SKM-1 treated with dmso at 0.1 percent for 144 hours (cell line): ENCODE measurements at regions not wholly inside any gene's neighbourhood (a gene's known extent, or its start where the extent isn't known, plus 50 kb on each side); places are given as distances from the start of the nearest gene placed in this dataset.

Source experiments
- DNase-seq: peaks from one replicate; lab custom pipeline; 2025; ENCODE audit not compliant: unreplicated experiment; lab: John Stamatoyannopoulos, UW

DNA sequence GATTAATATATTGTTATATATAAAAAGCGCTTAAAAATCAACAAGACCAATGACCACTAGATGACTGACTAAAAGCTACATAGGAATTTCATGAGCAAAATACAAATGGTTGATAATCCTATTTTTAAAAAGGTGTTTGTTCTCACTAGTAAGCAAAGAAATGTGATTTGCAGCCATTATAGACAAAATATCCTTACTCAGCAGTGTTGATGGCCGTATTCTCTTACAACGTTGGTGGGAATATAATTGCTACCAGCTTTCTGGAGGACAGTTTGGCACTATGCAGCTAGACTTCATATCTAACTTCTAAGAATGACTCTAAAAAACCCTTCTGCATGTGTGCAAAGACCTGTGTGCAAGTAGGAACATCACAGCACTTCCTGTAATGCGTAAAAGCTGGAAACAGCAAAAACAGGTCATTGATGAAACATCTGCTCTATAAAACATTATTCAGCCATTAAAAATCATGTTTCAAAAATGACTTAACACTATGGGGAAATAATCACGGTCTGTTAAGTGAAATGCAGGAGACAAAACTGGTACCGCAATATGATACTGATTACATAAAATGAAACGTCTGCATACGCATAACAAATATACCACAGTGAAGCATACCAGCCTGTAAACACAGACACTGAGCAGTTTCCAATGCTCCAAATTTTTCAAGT, 70.1 kb upstream of the LINC01488 start:
- no peak for DNase-seq

DNA sequence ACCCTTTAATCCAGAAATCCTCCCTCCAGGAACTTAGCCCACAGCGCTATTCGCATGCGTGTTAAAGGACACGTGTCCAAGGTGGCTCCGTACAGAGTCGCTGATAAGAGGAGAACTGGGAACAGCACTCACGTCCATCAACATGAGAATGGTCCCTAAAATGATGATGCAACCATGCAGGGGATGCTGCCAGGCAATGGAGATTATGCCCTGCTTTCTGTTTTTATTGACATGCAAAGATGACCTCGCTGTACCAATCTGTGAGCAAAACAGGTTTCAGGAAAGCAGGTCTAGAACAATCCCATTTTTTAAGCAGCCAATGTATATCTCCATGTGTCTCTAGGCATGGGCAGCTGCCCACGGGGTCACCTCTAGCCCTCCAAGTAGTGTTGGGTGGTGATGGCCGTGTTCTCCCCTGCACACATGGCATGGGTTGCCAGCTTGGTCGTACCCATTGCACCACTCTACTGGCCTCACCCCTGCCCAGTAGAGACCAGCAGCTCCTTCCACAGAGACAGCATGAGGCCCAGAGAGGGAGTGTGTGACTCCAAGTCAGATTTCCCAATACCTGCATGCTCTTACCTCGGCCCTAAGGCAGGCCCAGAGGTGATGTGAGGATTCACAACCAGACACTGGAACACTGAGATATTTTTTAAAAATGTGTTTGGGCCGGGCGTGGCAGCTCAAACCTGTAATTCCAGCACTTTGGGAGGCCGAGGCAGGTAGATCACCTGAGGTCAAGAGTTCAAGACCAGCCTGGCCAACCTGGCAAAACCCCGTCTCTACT, 68.3 kb upstream of the LINC01488 start:
- DNase-seq = no peak

DNA sequence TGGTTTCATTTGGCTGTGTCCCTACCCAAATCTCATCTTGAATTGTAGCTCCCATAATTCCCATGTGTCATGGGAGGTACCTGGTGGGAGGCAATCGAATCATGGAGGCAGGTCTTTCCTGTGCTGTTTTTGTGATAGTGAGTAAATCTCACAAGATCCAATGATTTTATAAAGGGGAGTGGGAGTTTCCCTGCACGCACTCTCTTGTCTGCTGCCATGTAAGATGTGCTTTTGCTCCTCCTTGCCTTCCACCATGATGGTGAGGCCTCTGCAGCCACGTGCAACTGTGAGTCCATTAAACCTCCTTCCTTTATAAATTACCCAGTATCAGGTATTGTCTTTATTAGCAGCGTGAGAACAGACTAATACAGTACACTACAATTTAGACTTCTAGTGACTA, 67.5 kb upstream of the LINC01488 start:
- DNase-seq = no peak

DNA sequence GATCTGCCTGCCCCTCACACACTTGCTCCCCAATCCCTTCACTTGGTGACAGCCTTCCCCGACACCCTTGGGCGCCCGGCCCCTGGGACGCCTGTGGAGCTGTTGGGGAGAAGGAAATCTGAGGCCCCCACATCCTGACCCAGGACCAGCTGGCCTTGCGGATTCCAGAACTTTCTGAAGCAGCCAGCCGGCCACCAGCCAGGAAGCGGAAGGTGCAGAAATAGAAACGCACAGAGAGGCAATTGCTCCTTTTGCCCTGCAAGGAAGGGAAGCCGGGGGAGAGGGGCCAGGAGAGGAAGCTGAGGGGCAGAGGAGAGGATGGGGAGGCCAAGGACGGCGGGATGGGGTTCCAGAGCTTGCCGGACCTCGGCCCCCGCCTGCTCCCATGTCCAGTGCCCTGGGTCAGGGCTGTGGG, 66.7 kb upstream of the LINC01488 start:
- no peak for DNase-seq

DNA sequence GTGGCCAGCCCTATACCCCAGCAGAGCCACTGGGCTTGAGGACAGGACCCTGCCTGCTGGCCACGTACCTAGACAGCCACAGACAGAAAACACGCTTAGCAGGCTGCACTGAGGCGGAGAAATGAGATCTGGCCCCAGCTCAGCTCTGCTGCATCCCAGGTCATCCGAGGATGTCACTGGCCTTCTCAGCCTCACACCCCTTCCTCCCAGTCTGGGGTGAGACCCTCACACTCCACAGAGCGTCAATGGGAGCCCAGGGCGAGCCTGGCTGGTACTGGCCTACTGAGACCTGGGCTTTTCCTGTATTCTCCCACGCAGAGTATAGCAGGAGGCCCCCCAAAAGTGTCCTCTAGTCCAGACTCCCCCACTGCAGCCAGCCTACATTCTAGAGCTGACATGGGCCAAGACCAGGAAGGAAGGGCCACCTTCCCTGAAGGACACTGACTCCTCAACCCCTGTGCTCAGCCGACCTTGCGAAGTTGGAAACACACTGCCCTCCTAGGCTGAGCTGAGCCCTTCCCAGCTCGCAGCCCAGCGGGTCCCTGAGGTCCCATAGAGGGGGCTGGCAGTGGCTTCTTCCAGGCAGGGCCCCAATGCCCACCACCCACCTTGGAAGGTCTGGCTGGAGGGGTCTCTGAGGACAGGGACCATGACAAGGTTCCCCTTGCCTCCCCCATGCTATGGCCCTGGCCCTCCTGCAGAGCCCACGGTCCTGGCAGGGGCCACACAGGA, 65.9 kb upstream of the LINC01488 start:
- no peak for DNase-seq

DNA sequence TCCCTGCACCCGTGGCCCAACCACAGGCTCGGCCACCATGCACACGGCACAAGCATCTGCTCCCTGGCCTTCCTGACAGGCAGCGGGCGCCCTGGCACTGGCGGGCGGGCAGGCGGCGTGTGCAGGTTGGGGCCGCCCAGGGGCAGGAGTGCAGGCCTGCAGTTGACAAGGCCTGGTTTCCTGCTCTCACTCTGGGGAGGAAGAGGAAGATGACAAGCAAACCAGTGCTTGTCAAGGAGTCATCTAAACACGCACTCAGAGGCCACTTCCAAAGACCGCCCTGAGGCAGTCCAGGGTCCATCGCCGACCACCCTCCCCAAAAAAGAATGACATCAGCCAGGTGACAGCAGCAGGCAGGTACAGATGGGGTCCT, 65.3 kb upstream of the LINC01488 start:
- no peak for DNase-seq

DNA sequence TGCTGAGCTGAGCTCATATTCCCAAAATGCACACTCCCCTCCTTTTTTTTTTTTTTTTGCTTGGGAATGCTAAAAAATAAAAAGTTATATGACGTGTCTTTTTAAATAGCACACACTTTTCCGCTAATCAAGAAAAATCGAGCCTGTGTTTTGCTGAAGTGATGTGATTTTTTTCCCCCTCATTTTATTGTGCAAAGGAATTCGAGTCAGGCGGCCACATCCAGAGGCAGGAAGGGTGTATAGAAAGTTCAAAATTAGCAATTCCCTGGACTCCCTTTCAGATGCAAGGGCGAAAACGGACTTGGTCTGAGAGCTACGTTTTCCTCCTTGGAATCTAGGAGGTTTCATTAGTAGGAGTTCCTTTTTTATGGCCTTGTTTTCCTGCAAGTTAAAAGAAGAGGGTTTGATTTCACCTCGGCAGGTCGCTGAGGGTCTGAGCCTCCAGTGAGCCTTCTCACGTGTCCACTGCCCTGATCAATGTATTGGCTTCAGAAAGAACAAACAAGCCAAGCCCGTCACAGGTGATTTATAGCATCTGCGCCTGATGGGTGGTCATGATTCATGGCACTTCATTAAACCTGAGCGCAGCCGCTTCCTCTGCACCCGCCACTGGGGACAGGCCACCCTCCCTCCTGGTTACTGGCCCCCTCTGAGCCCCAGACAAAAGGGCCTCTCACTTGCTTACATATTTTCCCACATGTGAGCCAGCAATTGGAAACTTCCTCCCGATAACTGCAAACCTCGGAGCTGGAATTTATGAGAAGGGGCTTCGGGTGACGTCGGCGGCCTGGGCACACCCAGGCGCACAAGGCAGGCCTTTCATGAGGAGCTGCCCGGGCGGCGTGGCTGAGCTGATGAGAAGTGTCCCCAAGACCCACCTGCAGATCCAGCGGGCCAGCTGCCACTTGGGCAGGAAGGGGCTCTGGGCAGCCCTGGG, 64.4 kb upstream of the LINC01488 start:
- DNase-seq = no peak

DNA sequence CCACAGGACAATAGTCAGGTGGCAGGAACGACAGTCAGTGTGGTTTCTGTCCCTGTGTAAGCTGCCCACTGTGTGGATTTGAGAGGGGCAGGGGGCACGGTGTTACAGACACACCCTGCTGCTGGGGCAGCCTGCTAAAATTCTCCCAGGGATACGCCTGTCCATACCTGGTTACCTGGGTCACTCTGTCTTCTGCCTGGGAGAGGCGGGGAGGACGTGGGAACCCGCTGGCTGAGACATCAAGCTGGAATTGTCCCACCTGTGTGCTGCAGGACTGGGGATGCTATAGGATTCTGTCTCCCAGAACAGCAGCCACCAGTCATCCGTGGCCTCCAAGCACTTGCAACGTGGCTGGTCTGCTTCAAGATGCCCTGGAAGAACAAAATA, 63.8 kb upstream of the LINC01488 start:
- DNase-seq = no peak

DNA sequence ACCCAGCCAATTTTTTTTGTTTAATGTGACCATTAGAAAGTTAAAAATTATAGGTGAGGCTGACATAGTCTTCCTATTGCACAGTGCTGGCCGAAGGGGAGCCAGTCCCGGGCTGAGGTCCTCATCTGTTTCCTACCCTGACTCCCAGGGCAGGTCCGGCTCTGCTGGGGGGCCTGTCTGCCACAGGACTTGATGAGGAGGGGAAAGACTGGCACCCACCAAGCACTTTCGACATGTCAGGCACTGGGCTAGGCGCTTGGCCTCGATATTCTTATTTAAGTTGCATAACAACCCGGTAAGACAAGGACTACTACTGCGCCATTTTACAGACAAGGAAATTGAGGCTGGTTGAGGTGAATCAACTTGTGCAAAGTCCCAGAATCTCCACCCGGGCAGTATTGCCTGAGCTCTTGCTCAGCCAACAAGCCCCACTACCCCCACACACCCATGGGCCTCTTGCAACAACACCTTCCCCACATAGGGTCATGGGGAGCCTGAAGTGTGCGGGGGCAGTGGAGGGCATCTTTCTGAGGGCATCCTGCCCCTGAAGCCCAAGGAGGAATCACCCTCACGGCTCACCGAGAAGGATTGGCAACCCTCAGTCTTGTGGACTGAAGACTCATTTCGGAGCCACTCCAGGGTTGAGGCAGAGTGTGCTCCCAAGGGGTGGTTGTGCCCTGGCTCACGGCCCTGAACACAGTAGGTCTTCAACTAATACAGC, 62.7 kb upstream of the LINC01488 start:
- DNase-seq = no peak

DNA sequence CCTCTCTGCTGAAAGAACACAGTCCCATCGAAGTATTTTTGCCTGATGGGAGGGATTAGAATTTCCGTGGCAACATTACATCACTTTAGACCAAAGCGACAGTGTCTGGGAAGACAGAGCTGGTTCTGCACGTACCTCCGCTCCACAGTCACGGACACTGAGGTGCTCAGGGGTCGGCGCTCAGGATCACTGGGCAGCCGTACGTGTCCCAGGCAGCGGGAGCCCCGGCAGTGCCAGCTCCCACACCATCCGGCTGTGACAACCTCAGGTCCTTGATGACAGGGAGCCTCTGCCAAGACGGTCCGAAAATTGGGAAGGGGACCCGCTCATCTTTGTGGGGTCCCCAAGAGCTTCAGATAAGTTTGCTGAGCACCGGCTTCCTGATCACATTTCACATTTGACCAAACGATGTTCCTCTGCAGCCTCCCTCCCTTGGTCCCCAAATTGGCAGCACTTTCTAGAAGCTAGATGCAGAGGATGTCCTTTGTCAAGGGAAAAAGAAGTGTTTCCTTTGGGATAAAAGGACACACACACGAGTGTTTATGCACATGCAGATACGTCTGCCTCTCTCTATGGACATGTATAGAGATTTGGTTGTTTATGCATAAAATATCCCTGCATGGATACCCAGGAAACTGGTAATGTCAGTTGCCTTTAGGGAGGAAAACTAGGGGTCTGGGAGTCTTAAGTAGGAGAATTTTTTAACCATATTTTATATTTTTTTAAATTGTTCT, 61.6 kb upstream of the LINC01488 start:
- no peak for DNase-seq

DNA sequence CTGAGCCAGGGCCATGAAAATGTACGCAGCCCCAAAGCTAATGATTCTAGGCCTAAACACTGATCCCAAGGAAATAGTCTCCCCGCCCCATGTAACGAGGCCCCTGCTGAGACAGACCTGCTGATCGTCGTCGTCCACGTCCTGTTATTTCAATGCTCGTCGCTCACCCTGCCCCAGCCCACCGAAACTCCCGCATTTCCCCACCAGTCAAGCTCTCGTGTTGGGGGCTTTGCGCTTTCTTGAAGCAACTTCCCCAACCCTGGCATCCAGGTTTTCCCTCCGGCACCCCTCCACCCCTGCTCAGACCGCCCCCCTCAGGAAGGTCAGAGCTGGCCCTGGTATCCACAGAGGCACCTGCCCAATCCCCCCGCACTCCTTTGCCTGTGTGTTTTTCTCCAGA, 58.8 kb upstream of the LINC01488 start:
- no peak for DNase-seq

DNA sequence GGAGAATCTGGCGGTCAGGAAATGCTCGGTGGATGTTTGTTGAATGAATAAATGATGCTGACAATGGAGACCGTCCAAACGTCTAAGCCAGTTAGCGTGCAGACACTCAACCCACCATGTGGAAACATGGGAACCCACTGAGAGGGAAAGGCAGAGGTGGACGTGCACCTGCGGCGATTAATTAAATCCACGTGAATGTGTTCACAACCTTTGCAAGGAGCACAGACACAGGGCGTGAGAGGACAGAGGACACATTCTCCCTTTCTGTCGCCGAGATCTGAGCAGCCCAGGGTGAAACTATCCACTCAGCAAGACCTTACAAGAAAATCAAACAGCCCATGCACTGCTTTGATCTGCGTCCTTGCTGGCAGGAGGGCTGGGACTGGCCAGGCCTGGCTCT, 58.3 kb upstream of the LINC01488 start:
- DNase-seq = no peak

DNA sequence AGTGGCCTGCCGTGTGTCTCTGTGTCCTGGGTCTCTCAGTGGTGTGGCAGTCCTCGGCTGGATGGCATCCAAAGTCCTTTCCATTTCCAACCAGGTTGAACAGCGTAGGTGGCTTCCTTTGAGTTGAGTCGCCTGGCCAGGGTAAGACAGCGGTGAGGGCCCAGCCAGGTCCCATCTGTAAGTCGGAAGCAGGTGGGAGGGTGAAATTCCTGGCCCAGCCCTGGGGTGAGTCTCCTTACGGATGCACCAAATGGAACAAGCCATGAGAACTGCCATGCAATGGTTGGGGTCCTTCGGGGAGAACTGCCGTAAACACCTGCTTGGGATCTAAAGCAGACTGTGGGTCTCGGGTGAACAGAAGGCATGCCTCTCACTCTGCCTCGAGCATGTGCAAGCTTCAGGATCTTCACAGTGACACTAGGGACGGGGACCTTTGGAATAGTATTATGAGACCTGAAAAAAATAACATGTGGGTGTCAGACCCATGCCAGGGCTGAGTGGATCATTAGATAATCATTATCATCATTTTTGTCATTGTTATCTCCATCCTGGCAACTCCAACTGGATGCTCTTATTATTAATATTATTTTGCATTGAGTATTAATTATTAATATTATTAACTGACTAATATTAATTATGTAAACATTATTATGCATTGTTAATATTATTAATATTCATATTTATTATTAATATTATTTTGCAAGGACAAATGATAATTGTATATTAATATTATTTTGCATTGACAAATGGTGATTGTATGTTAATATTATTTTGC, 57.7 kb upstream of the LINC01488 start:
- no peak for DNase-seq

DNA sequence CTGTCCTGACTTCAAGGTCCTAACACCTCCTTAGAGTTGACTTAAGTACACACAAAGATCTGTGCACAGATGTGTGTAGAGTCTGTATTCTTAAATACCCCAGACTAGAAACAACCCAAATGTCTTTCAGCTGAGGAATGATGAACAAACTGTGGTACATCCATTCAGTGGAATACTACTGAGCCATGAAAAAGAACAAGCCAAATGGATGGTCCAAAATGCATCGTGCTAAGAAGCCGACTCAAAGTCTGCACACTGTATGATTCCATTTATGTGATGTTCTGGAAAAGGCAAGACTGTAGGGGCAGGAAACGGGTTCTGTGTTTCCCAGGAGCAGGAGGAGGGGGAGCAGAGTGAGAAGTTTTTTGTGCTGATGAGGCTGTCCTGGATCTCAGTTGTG, 56.7 kb upstream of the LINC01488 start:
- no peak for DNase-seq

DNA sequence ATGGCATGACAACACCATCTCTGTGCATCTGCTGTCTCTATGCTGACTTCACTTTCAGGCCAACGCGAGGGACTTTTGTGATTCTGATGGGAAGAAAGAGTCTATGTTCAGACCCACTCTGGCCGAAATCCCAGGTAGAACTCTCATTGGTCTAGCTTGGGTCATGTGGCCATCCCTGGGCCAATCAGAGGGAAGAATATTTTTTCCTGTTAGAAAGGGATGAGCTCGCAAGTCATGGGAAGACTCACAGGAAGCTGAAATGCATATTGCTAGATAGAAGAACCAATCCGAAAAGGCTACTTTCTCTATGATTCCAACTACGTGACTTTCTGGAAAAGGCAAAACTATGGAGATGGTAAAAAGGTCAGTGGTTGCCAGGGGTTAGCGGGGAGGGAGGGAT, 56.0 kb upstream of the LINC01488 start:
- DNase-seq = no peak

DNA sequence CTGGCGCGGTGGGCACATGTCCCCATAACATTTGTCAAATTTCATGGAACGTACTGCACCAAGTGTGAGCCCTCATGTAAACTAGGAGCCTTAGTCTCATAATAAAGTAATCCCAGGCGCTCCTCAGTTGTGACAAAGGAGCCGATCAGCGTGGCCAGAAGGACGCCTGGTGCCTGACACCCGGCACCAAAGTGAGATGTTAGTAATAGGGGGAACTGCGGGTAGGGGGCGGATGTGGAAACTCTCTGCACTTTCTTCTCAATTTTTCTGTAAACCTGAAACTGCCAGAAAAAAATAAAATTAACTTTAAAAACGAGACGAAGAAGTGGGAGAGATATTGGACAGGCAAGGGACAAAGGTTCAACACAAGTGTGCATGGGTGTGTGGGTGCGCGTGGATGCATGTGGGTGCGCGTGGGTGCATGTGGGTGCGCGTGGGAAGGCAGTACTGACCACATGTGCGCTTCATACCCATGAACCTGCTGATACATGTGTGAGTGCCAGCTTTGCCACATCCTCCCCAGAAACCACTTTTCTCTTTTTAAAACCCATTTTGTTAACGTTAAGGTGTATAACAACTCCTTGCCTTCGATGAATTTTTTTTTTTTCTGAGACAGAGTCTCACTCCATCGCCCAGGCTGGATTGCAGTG, 55.4 kb upstream of the LINC01488 start:
- no peak for DNase-seq

DNA sequence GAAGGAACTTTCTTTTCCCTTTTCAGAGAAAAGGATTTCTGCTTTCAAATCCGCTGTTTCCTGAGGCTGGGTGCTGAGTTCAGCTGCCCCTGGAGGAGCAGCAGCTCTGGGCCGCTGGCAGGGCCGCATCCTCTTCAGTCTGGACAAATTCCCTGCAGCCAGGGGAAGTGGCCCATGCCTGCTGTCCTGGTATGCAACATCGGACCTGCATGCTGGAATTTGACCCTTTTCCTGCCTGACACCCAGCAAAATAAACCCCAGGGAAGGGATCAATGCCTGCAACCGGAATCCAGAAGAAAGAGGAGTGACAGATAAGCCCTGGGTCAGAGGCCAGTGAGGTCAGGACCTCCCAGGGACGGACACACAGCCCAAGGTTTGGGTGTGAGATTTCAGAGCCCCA, 54.1 kb upstream of the LINC01488 start:
- no peak for DNase-seq
